MCF 10A (cell line): ENCODE measurements at regions not wholly inside any gene's neighbourhood (a gene's known extent, or its start where the extent isn't known, plus 50 kb on each side); places are given as distances from the start of the nearest gene placed in this dataset.
A peak's percentile ranks its signal among the peaks of the same experiment; 100 is the strongest.

Source experiments
- BruUV-seq: library from RNA; stranded (reverse); fragments of 400-500 nt; replicated peaks from 2 replicates; lab custom pipeline; 2021; lab: Mats Ljungman, UMichigan
- CTCF ChIA-PET: fragments of 300-600 bp; sonication (Branson Sonifier 250); formaldehyde crosslinking; extraction: SDS; loops from one replicate; lab custom pipeline; 2021; ENCODE audit warnings: antibody characterized with exemption, inconsistent platforms; lab: Yijun Ruan, JAX
- POLR2A ChIA-PET: fragments of 300-600, 350-650 bp; sonication (Branson Sonifier 250); formaldehyde crosslinking; extraction: SDS; loops from one replicate; lab custom pipeline; 2020; ENCODE audit warnings: antibody characterized with exemption, inconsistent platforms; lab: Yijun Ruan, JAX
- DNase-seq: peaks from one replicate; pipeline ENCODE4 v3.0.0-alpha.2; 2018; ENCODE audit not compliant: unreplicated experiment
- H3K27ac Mint-ChIP-seq: one replicate; pipeline ENCODE4 v1.8.0; 2022; ENCODE audit warnings: mild to moderate bottlenecking, low read depth, mixed read lengths; ENCODE audit not compliant: unreplicated experiment
- H3K27me3 Mint-ChIP-seq: one replicate; pipeline ENCODE4 v1.8.0; 2022; ENCODE audit warnings: mixed read lengths; ENCODE audit not compliant: insufficient read depth, unreplicated experiment
- H3K36me3 Mint-ChIP-seq: one replicate; pipeline ENCODE4 v1.8.0; 2022; ENCODE audit warnings: mild to moderate bottlenecking, moderate library complexity, mixed read lengths; ENCODE audit not compliant: insufficient read depth, unreplicated experiment
- H3K4me1 Mint-ChIP-seq: one replicate; pipeline ENCODE4 v1.8.0; 2022; ENCODE audit warnings: mixed read lengths; ENCODE audit not compliant: insufficient read depth, unreplicated experiment
- H3K4me3 Mint-ChIP-seq: one replicate; pipeline ENCODE4 v1.8.0; 2022; ENCODE audit warnings: mild to moderate bottlenecking, moderate library complexity, mixed read lengths; ENCODE audit not compliant: unreplicated experiment
- H3K9me3 Mint-ChIP-seq: one replicate; pipeline ENCODE4 v1.8.0; 2022; ENCODE audit warnings: mixed read lengths; ENCODE audit not compliant: unreplicated experiment
- intact Hi-C: fragments of 100-400 bp; cut with micrococcal nuclease; formaldehyde crosslinking; loops from 2 replicates; pipeline ENCODE4 v1.14.1; 2022
- TF ChIP-seq, protein P1 (sequence below): fragments of 200-600 bp; IDR thresholded peaks from one replicate; pipeline ENCODE4 v1.8.0; 2022; ENCODE audit warnings: antibody characterized with exemption, mild to moderate bottlenecking; ENCODE audit not compliant: unreplicated experiment

DNA sequence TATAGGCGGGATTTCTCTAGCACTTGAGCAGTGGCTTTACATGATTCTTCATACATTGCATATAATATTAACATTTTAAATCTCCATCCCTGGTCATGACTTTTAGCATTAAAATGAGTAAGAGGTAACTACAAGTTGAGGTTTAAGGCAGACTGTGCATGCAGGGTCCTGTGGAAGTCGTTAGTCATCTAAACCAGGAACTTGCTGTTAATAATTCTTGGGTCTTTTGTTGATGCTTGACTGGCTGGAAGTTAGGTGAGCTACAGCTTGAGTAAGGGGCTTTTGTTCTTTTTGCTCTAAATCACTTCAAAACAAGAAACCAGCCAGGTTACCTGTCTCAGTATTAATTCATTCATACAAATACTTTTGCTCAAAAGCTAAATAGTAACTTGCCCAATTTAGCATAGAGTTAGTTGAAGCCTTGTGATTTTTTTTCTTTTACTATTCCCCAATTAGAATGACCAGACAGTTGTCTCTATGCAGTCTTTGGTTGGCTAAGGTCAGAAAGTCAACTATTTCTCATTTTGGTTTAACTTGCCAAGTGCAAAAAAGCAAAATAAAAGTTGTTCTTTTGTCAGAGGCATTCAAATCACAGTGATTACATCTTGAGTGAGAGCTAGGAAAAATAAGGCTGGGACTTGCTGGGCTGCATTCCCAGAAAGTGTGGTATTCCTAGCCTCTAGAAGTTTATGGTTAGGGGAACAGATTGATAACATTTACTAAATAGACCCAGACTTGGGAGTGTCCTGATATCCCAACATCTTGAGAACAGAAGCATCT lies 516.9 kb downstream of the PDHA2 start:
- Mint-ChIP-seq H3K4me3 (no peak overlapping the region), H3K36me3 (no peaks in the 10 kb centered on the region), H3K9me3 (no peaks in the 10 kb centered on the region), H3K4me1 (peaks cover 14% of the 10 kb centered on the region), H3K27ac (no peak overlapping the region), H3K27me3 (no peaks in the 10 kb centered on the region)
- TF ChIP-seq, protein P1, sequence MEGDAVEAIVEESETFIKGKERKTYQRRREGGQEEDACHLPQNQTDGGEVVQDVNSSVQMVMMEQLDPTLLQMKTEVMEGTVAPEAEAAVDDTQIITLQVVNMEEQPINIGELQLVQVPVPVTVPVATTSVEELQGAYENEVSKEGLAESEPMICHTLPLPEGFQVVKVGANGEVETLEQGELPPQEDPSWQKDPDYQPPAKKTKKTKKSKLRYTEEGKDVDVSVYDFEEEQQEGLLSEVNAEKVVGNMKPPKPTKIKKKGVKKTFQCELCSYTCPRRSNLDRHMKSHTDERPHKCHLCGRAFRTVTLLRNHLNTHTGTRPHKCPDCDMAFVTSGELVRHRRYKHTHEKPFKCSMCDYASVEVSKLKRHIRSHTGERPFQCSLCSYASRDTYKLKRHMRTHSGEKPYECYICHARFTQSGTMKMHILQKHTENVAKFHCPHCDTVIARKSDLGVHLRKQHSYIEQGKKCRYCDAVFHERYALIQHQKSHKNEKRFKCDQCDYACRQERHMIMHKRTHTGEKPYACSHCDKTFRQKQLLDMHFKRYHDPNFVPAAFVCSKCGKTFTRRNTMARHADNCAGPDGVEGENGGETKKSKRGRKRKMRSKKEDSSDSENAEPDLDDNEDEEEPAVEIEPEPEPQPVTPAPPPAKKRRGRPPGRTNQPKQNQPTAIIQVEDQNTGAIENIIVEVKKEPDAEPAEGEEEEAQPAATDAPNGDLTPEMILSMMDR = no peak
- no peak for DNase-seq
- ChIA-PET POLR2A (no interaction called here), CTCF (interaction anchor here (0.6 kb wide), 1 partner anchor 1679 kb away, joined by 3 read pairs; no protein-coding TSS in a partner anchor)
- intact Hi-C loops = loop anchor here (10.0 kb wide), 1 partner anchor 798 kb away; no protein-coding TSS in a partner anchor
- no TSS peak for BruUV-seq

GRCh38 chr4:96366632-96367031 lies 526.7 kb downstream of the PDHA2 start:
- Mint-ChIP-seq H3K4me1 (no peaks in the 10 kb centered on the region), H3K4me3 (no peak overlapping the region), H3K36me3 (no peaks in the 10 kb centered on the region), H3K27ac (no peak overlapping the region), H3K27me3 (no peaks in the 10 kb centered on the region), H3K9me3 (peaks cover 6% of the 10 kb centered on the region)
- no TSS peak for BruUV-seq
- intact Hi-C loops = no loop called here
- no peak for DNase-seq
- ChIA-PET CTCF (interaction anchor here (0.6 kb wide), 2 partner anchors 13 to 609 kb away, joined by 3 read pairs; no protein-coding TSS in a partner anchor), POLR2A (interaction anchor here (0.7 kb wide), 1 partner anchor 412 kb away, joined by 4 read pairs; no protein-coding TSS in a partner anchor)
- TF ChIP-seq, protein P1 = no peak

DNA sequence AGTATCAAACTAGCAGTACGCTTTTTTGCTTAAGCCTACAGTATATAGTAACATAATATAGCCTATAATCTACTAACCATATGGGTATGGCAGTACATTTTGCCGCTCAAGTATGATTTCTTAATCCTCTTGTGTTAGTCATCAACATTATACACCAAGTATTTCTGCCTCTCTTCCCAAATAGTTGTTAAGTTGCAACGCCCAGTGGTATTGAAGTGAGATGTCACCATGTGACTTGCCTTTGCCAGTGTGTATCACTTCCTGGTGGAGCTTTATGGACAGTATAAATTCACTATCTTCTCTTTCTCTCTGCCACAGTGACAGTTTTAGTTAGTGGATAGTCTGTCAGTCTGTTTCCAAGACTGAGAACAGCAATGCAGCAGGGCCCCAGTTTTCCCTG lies 535.5 kb downstream of the PDHA2 start:
- Mint-ChIP-seq H3K36me3 (no peaks in the 10 kb centered on the region), H3K9me3 (peaks cover 4% of the 10 kb centered on the region), H3K4me1 (peaks cover 5% of the 10 kb centered on the region), H3K27ac (peak overlapping the region; percentile 76), H3K27me3 (no peaks in the 10 kb centered on the region), H3K4me3 (no peak overlapping the region)
- BruUV-seq = no TSS peak
- peak; percentile 46 for DNase-seq
- ChIA-PET CTCF (no interaction called here), POLR2A (no interaction called here)
- TF ChIP-seq, protein P1 = no peak
- intact Hi-C loops = no loop called here

- DNase-seq = no peak
- TF ChIP-seq, protein P1 = no peak
- Mint-ChIP-seq H3K27ac (no peak overlapping the region), H3K9me3 (peaks cover 8% of the 10 kb centered on the region), H3K27me3 (no peaks in the 10 kb centered on the region), H3K4me3 (no peak overlapping the region), H3K36me3 (no peaks in the 10 kb centered on the region), H3K4me1 (peaks cover 5% of the 10 kb centered on the region)
- intact Hi-C loops = no loop called here
- ChIA-PET POLR2A (interaction anchor here (0.6 kb wide), 1 partner anchor 366 kb away, joined by 3 read pairs; no protein-coding TSS in a partner anchor), CTCF (no interaction called here)
- no TSS peak for BruUV-seq
These were observed 539.6 kb downstream of the PDHA2 start for GRCh38 chr4:96379524-96379923.
